A549 (cell line): ENCODE measurements at regions not wholly inside any gene's neighbourhood (a gene's known extent, or its start where the extent isn't known, plus 50 kb on each side); places are given as distances from the start of the nearest gene placed in this dataset.

ENCODE experiments used
- ATAC-seq, 2 experiments: fragments of 200-7000 bp in 1 of 2; fragments of >200 bp in 1 of 2; cut with Nextera tagmentation in 1 of 2; cut with Tn5 transposase in 1 of 2; 3 replicates each; pipeline versions ENCODE4 v1.8.0 to v1.9.1; 2018 to 2020; ENCODE audit warnings: mild to moderate bottlenecking in 1 of 2, moderate library complexity in 1 of 2
- CTCF ChIA-PET: fragments of 300-600 bp; sonication (Branson Sonifier 250); formaldehyde crosslinking; extraction: SDS; loops from one replicate; lab custom pipeline; 2021; ENCODE audit warnings: antibody characterized with exemption, inconsistent platforms; lab: Yijun Ruan, JAX
- POLR2A ChIA-PET: fragments of 350-600 bp; formaldehyde crosslinking; extraction: SDS; loops from one replicate; lab custom pipeline; 2021; ENCODE audit warnings: antibody characterized with exemption, inconsistent platforms; lab: Yijun Ruan, JAX
- DNase-seq, 2 experiments: peaks; one replicate each; pipeline versions ENCODE4 v3.0.0 to v3.0.0-alpha.2; 2011 to 2016; ENCODE audit warnings: low read depth in 1 of 2, low spot score in 1 of 2
- FAIRE-seq: peaks from 2 replicates; lab custom pipeline; 2011; peaks lifted over from hg19 to GRCh38; lab: Jason Lieb, UNC
- H3K27ac ChIP-seq, 2 experiments: fragments of >200 bp; sonication (Bioruptor Twin); formaldehyde crosslinking; 3 replicates each; pipeline ENCODE4 v1.5.1; 2016 to 2017
- H3K4me1 ChIP-seq: fragments of >200 bp; sonication (Bioruptor Twin); formaldehyde crosslinking; 3 replicates; pipeline ENCODE4 v1.6.1; 2016
- H3K4me2 ChIP-seq: fragments of >200 bp; sonication (Bioruptor Twin); formaldehyde crosslinking; 3 replicates; pipeline ENCODE4 v1.6.1; 2016
- H3K4me3 ChIP-seq: fragments of >200 bp; sonication (Bioruptor Twin); formaldehyde crosslinking; 3 replicates; pipeline ENCODE4 v1.5.1; 2016
- H3K9me3 ChIP-seq: fragments of >200 bp; sonication (Bioruptor Twin); formaldehyde crosslinking; 3 replicates; pipeline ENCODE4 v1.6.1; 2016
- BCL3 ChIP-seq: fragments of >200 bp; sonication (Bioruptor Twin); formaldehyde crosslinking; IDR thresholded peaks from 3 replicates; pipeline ENCODE4 v1.6.1; 2016
- CBX8 ChIP-seq: fragments of 200-600 bp; sonication (generic); IDR thresholded peaks from 2 replicates; pipeline ENCODE4 v1.6.1; 2016
- CEBPB ChIP-seq, 2 experiments: fragments of >200 bp in 1 of 2; sonication (Bioruptor Twin) in 1 of 2; formaldehyde crosslinking in 1 of 2; IDR thresholded peaks; 2 replicates each; pipeline ENCODE4 v1.6.1; 2012 to 2016
- ELK1 ChIP-seq: fragments of 150-350 bp; IDR thresholded peaks from 2 replicates; pipeline ENCODE4 v1.6.1; 2014; ENCODE audit warnings: low read depth, mild to moderate bottlenecking, low read length
- FOSL2 ChIP-seq, 2 experiments: fragments of 450-650 bp in 1 of 2; fragments of >200 bp in 1 of 2; sonication (Bioruptor Twin) in 1 of 2; formaldehyde crosslinking; IDR thresholded peaks; 2 replicates each; pipeline versions ENCODE4 v1.5.0 to v1.6.1; 2016 to 2020; ENCODE audit warnings: mild to moderate bottlenecking in 1 of 2, moderate library complexity in 1 of 2
- FOXS1 ChIP-seq: fragments of 250-450 bp; sonication (Bioruptor Pico); IDR thresholded peaks from 2 replicates; pipeline ENCODE4 v1.5.0; 2020; ENCODE audit warnings: mild to moderate bottlenecking, moderate library complexity
- HDAC2 ChIP-seq: fragments of 200-600 bp; sonication (generic); IDR thresholded peaks from 2 replicates; pipeline ENCODE4 v1.6.1; 2016
- HEYL ChIP-seq: fragments of 250-450 bp; sonication (Bioruptor Pico); IDR thresholded peaks from 2 replicates; pipeline ENCODE4 v1.8.0; 2021; ENCODE audit warnings: mild to moderate bottlenecking, moderate library complexity
- HOXB13 ChIP-seq: fragments of 250-450 bp; sonication (Bioruptor Pico); IDR thresholded peaks from 2 replicates; pipeline ENCODE4 v1.5.0; 2020; ENCODE audit warnings: low read depth, mild to moderate bottlenecking, moderate library complexity
- JUN ChIP-seq, 2 experiments: fragments of >200 bp; sonication (Bioruptor Twin); formaldehyde crosslinking; IDR thresholded peaks; 2 replicates in 1 of 2; 3 replicates in 1 of 2; pipeline ENCODE4 v1.6.1; 2016 to 2017
- JUNB ChIP-seq: fragments of >200 bp; sonication (Bioruptor Twin); formaldehyde crosslinking; IDR thresholded peaks from 2 replicates; pipeline ENCODE4 v1.6.1; 2016
- KDM5A ChIP-seq: fragments of 200-600 bp; sonication (generic); IDR thresholded peaks from 2 replicates; pipeline ENCODE4 v1.6.1; 2016; ENCODE audit warnings: antibody characterized with exemption, mild to moderate bottlenecking
- MAX ChIP-seq: IDR thresholded peaks from 2 replicates; pipeline ENCODE4 v1.6.1; 2012
- NR3C1 ChIP-seq: fragments of >200 bp; sonication (Bioruptor Twin); formaldehyde crosslinking; IDR thresholded peaks from 3 replicates; pipeline ENCODE4 v1.6.1; 2017
- POLR2A ChIP-seq: IDR thresholded peaks from 2 replicates; pipeline ENCODE4 v1.6.1; 2012; ENCODE audit warnings: mild to moderate bottlenecking, low read length
- RAD21 ChIP-seq, 2 experiments: fragments of >200 bp in 1 of 2; sonication (Bioruptor Twin) in 1 of 2; formaldehyde crosslinking in 1 of 2; IDR thresholded peaks in 1 of 2; conservative IDR thresholded peaks in 1 of 2; 2 replicates in 1 of 2; 3 replicates in 1 of 2; pipeline ENCODE4 v1.6.1; 2012 to 2018; ENCODE audit warnings: inconsistent platforms in 1 of 2
- RNF2 ChIP-seq: fragments of 200-600 bp; sonication (generic); IDR thresholded peaks from 2 replicates; pipeline ENCODE4 v1.6.1; 2016; ENCODE audit warnings: low read depth, mild to moderate bottlenecking, antibody characterized with exemption, moderate library complexity, borderline replicate concordance
- TFCP2L1 ChIP-seq: fragments of 250-450 bp; sonication (Bioruptor Pico); IDR thresholded peaks from 2 replicates; pipeline ENCODE4 v1.5.0; 2021; ENCODE audit warnings: mild to moderate bottlenecking
- USF2 ChIP-seq: fragments of 450-650 bp; IDR thresholded peaks from 2 replicates; pipeline ENCODE4 v1.6.1; 2014; ENCODE audit warnings: antibody characterized with exemption
- ZC3H11A ChIP-seq: fragments of 450-650 bp; IDR thresholded peaks from 2 replicates; pipeline ENCODE4 v1.6.1; 2014; ENCODE audit warnings: antibody characterized with exemption, mild to moderate bottlenecking
- WGBS: methylation state at CpG from one replicate; pipeline ENCODE4 v1.1.6; 2017; ENCODE audit errors: missing lambda C conversion rate; 5-methylcytosine and 5-hydroxymethylcytosine counted together

GRCh38 chr1:106995970-106996369, 60.5 kb upstream of the PRMT6 start:
- no peak for DNase-seq
- H3K9me3 ChIP-seq = no peaks in the 10 kb centered on the region
- ChIA-PET CTCF (no interaction called here), POLR2A (no interaction called here)
- TF ChIP-seq JUN (IDR thresholded peaks at IDR 0.05) (no peak), FOSL2 (IDR thresholded peaks at IDR 0.05) (no peak), FOSL2 (CRISPR knock-in tag; IDR thresholded peaks at IDR 0.05) (no peak), HEYL (CRISPR knock-in tag) (no peak), POLR2A (no peak), JUNB (no peak), HOXB13 (CRISPR knock-in tag) (no peak), ELK1 (no peak), ZC3H11A (no peak), RAD21 (conservative IDR thresholded peaks at IDR 0.05 in 1 of 2, IDR thresholded peaks at IDR 0.05 in 1 of 2) (no peak), BCL3 (no peak), KDM5A (no peak), TFCP2L1 (no peak), NR3C1 (no peak), RNF2 (no peak), FOXS1 (CRISPR knock-in tag) (no peak), USF2 (no peak)
- H3K27ac ChIP-seq = no peak overlapping the region
- no peak for ATAC-seq
- no peaks in the 10 kb centered on the region for H3K4me1 ChIP-seq
- FAIRE-seq = no peak
- no peak overlapping the region for H3K4me3 ChIP-seq
- no peak overlapping the region for H3K4me2 ChIP-seq

- Histone ChIP-seq H3K9me3 (no peaks in the 10 kb centered on the region), H3K4me2 (no peak overlapping the region), H3K4me1 (no peaks in the 10 kb centered on the region), H3K4me3 (no peak overlapping the region), H3K27ac (no peak overlapping the region)
- POLR2A ChIA-PET = no interaction called here
- CTCF ChIA-PET = no interaction called here
- DNase-seq (no peak), FAIRE-seq (no peak), ATAC-seq (no peak)
- TF ChIP-seq MAX (no peak), FOXS1 (CRISPR knock-in tag) (no peak), CEBPB (IDR thresholded peaks at IDR 0.05) (no peak), HDAC2 (no peak), ELK1 (no peak)
- WGBS = 5% methylated on average over 3 of the region's 3 CpGs
Observed at GRCh38 chr1:106998431-106999002, 58.0 kb upstream of the PRMT6 start.

- POLR2A ChIA-PET = no interaction called here
- Histone ChIP-seq H3K9me3 (no peaks in the 10 kb centered on the region), H3K4me1 (no peaks in the 10 kb centered on the region), H3K4me3 (no peak overlapping the region), H3K27ac (no peak overlapping the region), H3K4me2 (no peak overlapping the region)
- ATAC-seq (no peak), DNase-seq (no peak), FAIRE-seq (no peak)
- WGBS = 3% methylated on average over 2 of the region's 2 CpGs
- CTCF ChIA-PET = no interaction called here
- TF ChIP-seq CBX8 = no peak
Observed at GRCh38 chr1:107000902-107001301, 55.6 kb upstream of the PRMT6 start.
